ENCODE measurements at regions not wholly inside any gene's neighbourhood (a gene's known extent, or its start where the extent isn't known, plus 50 kb on each side); places are given as distances from the start of the nearest gene placed in this dataset.

DNA sequence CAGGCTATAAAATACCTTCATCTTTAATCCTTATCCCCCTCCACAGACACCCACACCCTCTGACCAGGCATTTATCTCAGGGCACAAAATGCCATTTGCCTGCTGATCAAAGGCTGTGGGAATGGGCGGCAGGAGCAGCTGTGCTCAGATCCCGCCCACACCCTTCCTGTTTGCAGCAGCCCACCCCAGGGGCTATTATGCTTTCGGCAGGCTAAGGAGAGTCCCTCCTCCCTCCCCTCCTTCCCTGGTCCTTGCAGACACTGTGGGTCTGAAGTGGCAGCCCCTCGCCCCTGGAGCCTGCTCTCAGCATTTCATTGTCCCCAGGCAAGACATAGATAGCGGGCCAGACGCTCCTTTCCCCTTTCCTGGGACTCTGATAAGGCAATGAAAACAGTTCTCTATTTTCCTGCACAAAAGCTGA, 220.8 kb upstream of the HEY2 start:
- Histone ChIP-seq H3K27me3 (ENCODE audit: control insufficient read depth, insufficient read depth, low read length) (no peaks in the 10 kb centered on the region), H3K4me3 (ENCODE audit: insufficient read depth, low read depth, low read length) (no peak overlapping the region), H3K36me3 (replicated peaks; ENCODE audit: control insufficient read depth, insufficient read depth, low read length) (no peaks in the 10 kb centered on the region)

DNA sequence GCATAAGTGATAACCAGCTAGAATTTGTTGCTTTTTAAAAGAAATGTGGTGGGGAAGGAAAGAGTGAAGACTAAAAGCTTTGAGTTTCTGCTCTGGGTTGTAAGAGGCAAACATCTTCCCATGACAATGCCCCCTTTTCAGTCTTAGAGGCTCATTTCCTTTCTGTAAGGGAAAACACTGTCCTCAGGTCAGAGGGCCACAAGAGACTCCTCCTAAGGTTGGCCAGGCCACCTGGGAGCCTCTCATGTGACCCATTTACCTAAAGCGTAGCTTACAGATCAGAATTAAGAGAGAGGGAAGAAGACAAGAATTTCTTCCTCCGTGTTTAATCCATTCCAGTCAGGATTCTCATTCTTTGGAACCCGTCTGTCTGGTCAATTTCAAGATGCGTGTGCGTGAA, 220.4 kb upstream of the HEY2 start:
- DNase-seq: no peak
- Histone ChIP-seq H3K27me3 (ENCODE audit: control insufficient read depth, insufficient read depth, low read length) (no peaks in the 10 kb centered on the region), H3K4me3 (ENCODE audit: insufficient read depth, low read depth, low read length) (no peak overlapping the region)

More for the DNA sequence above, 220.8 kb upstream of the HEY2 start:
- DNase-seq: peak; percentile 59

DNA sequence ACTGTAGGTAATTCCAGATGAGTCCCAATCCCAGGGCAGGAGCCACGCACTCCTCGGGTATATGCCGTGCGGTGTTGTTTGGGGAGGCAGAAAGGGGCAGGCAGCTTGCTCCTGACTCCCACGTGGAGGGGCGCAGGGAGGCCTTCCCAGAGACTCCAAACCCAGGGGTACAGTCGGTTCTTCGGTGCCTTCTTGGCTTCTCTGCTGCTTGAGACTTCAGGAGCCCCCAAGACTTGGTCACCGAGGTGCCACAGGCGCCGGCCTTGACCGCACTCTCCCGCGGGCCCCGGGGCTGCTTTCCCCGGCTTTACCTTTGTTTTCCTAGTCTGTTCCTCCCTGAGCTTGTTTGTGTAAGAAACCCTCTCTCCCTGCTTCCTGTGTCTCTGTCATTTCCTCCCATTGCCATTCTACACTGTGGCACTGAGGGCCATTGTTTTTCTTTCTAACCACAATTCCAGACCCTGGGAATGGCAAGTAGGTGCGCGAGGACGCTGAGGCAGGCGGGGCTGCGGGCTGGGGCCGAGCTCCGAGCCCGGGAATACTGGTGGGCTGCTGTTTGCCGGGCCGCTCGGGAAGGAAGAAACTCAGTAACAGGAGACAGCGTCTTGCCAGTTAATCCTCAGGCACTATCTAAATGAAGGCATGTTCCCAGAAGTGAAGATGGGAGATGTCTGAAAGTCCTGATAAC, 215.6 kb upstream of the HEY2 start:
- no peaks in the 10 kb centered on the region for H3K27me3 ChIP-seq (ENCODE audit: control insufficient read depth, insufficient read depth, low read length)

More for the DNA sequence above, 220.4 kb upstream of the HEY2 start:
- H3K36me3 ChIP-seq (replicated peaks; ENCODE audit: control insufficient read depth, insufficient read depth, low read length): no peaks in the 10 kb centered on the region

GRCh38 chr6:125534430-125535263, 214.8 kb upstream of the HEY2 start:
- Histone ChIP-seq H3K4me3 (ENCODE audit: insufficient read depth, low read depth, low read length) (no peak overlapping the region), H3K27me3 (ENCODE audit: control insufficient read depth, insufficient read depth, low read length) (no peaks in the 10 kb centered on the region), H3K36me3 (replicated peaks; ENCODE audit: control insufficient read depth, insufficient read depth, low read length) (no peaks in the 10 kb centered on the region)
- no peak for DNase-seq

More for the DNA sequence above, 215.6 kb upstream of the HEY2 start:
- H3K4me3 ChIP-seq (ENCODE audit: insufficient read depth, low read depth, low read length): no peak overlapping the region
- no peaks in the 10 kb centered on the region for H3K36me3 ChIP-seq (replicated peaks; ENCODE audit: control insufficient read depth, insufficient read depth, low read length)
- DNase-seq: peak; percentile 66

GRCh38 chr6:125537090-125537489, 212.3 kb upstream of the HEY2 start:
- Histone ChIP-seq H3K27me3 (ENCODE audit: control insufficient read depth, insufficient read depth, low read length) (no peaks in the 10 kb centered on the region), H3K36me3 (replicated peaks; ENCODE audit: control insufficient read depth, insufficient read depth, low read length) (no peaks in the 10 kb centered on the region), H3K4me3 (ENCODE audit: insufficient read depth, low read depth, low read length) (no peak overlapping the region)
- DNase-seq: no peak

- H3K27me3 ChIP-seq (ENCODE audit: control insufficient read depth, insufficient read depth, low read length): no peaks in the 10 kb centered on the region
- no peak for DNase-seq
- H3K4me3 ChIP-seq (ENCODE audit: insufficient read depth, low read depth, low read length): no peak overlapping the region
- H3K36me3 ChIP-seq (replicated peaks; ENCODE audit: control insufficient read depth, insufficient read depth, low read length): no peaks in the 10 kb centered on the region
Observed at GRCh38 chr6:125539892-125540291, 209.5 kb upstream of the HEY2 start.

GRCh38 chr6:125544819-125545218, 204.6 kb upstream of the HEY2 start:
- Histone ChIP-seq H3K36me3 (replicated peaks; ENCODE audit: control insufficient read depth, insufficient read depth, low read length) (no peaks in the 10 kb centered on the region), H3K27me3 (ENCODE audit: control insufficient read depth, insufficient read depth, low read length) (no peaks in the 10 kb centered on the region), H3K4me3 (ENCODE audit: insufficient read depth, low read depth, low read length) (no peak overlapping the region)
- DNase-seq: peak; percentile 34

DNA sequence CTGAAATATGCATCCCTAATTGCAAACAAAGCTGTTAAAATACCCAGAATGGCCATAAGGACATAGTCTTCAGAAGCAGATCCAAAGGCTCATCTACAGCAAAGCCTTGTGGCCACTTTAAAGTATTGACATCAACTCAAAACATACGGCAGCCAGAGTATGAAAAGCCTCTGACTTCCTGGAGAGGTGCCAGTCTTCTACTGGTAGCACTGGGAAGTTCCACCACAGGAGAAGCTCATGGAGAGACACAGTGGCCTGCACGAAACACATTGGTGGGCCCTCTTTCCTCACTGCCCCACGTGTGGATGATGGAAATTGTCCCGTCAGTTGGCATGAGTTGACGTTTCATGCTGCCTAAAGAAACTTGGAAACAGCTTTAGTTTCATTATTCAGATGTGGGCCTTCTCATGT, 202.6 kb upstream of the HEY2 start:
- DNase-seq: no peak
- Histone ChIP-seq H3K36me3 (replicated peaks; ENCODE audit: control insufficient read depth, insufficient read depth, low read length) (no peaks in the 10 kb centered on the region), H3K27me3 (ENCODE audit: control insufficient read depth, insufficient read depth, low read length) (no peaks in the 10 kb centered on the region), H3K4me3 (ENCODE audit: insufficient read depth, low read depth, low read length) (no peak overlapping the region)

DNA sequence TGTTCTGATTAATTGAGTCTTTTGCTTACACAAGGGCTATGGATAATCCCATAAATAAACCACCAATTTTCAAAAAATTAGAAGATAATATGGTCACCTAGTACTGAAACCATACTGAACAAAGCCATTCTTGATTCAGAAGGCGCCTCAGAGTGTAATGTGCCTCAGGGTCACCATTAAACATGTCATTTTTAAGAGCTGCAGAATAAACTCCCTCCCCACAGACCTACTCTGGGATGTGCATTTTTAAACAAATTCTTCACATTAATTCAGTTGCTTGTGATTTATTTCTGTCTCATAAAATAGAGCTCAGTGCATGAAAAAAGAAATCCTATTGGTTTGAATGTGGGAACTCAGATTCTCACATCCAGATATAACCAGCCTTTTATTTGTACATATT, 202.1 kb upstream of the HEY2 start:
- Histone ChIP-seq H3K4me3 (ENCODE audit: insufficient read depth, low read depth, low read length) (no peak overlapping the region), H3K27me3 (ENCODE audit: control insufficient read depth, insufficient read depth, low read length) (no peaks in the 10 kb centered on the region), H3K36me3 (replicated peaks; ENCODE audit: control insufficient read depth, insufficient read depth, low read length) (no peaks in the 10 kb centered on the region)
- no peak for DNase-seq

- H3K36me3 ChIP-seq (replicated peaks; ENCODE audit: control insufficient read depth, insufficient read depth, low read length): no peaks in the 10 kb centered on the region
- H3K4me3 ChIP-seq (ENCODE audit: insufficient read depth, low read depth, low read length): no peak overlapping the region
- DNase-seq: peak; percentile 53
- no peaks in the 10 kb centered on the region for H3K27me3 ChIP-seq (ENCODE audit: control insufficient read depth, insufficient read depth, low read length)
Observed at GRCh38 chr6:125549202-125549884, 200.1 kb upstream of the HEY2 start.

DNA sequence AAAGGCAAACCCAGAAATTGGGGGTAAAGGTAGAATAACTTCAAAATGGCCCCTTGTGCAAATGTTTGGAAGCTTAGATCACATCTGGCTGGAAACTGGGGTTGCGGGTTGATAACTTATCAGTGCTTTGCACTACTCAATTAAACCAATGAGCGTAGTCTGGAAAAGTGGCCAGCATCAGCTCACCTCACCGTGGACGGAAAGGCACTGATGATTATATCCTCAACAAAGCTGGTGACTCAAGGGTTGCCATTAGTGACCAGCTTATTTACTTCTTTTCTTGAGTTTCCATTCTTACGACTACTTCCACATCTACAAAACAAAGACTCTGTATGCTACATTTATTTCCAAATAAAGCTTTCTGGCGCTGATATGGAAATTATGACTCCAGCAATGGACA, 198.5 kb upstream of the HEY2 start:
- H3K4me3 ChIP-seq (ENCODE audit: insufficient read depth, low read depth, low read length): no peak overlapping the region
- no peaks in the 10 kb centered on the region for H3K36me3 ChIP-seq (replicated peaks; ENCODE audit: control insufficient read depth, insufficient read depth, low read length)
- H3K27me3 ChIP-seq (ENCODE audit: control insufficient read depth, insufficient read depth, low read length): no peaks in the 10 kb centered on the region
- no peak for DNase-seq

DNA sequence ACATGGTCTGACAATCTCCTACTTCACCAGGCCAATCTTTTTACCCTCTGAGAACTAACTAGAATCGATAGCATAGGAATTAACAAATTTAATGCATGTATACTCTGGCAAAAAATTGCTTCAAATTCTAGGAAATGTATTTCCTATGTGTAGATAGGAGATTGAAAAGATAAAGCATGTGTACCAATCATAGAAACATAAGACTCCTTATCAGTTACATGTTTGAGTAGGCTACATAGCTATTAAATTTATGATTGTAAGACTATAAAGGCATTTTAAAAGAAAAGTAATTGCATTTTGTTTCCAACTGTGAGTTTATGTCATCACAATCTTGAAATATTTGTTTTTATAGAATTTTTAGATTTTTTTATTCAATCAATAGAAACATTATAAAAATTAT, 196.6 kb upstream of the HEY2 start:
- no peak for DNase-seq
- Histone ChIP-seq H3K36me3 (replicated peaks; ENCODE audit: control insufficient read depth, insufficient read depth, low read length) (no peaks in the 10 kb centered on the region), H3K4me3 (ENCODE audit: insufficient read depth, low read depth, low read length) (no peak overlapping the region), H3K27me3 (ENCODE audit: control insufficient read depth, insufficient read depth, low read length) (no peaks in the 10 kb centered on the region)

- no peak for DNase-seq
- H3K27me3 ChIP-seq (ENCODE audit: control insufficient read depth, insufficient read depth, low read length): no peaks in the 10 kb centered on the region
- no peak overlapping the region for H3K4me3 ChIP-seq (ENCODE audit: insufficient read depth, low read depth, low read length)
- H3K36me3 ChIP-seq (replicated peaks; ENCODE audit: control insufficient read depth, insufficient read depth, low read length): no peaks in the 10 kb centered on the region
Observed at GRCh38 chr6:125554456-125554855, 195.0 kb upstream of the HEY2 start.

GRCh38 chr6:125558241-125558843, 191.1 kb upstream of the HEY2 start:
- no peaks in the 10 kb centered on the region for H3K36me3 ChIP-seq (replicated peaks; ENCODE audit: control insufficient read depth, insufficient read depth, low read length)
- DNase-seq: no peak
- H3K27me3 ChIP-seq (ENCODE audit: control insufficient read depth, insufficient read depth, low read length): no peaks in the 10 kb centered on the region
- no peak overlapping the region for H3K4me3 ChIP-seq (ENCODE audit: insufficient read depth, low read depth, low read length)

All from H7 (cell line).